ENCODE measurements at regions not wholly inside any gene's neighbourhood (a gene's known extent, or its start where the extent isn't known, plus 50 kb on each side); places are given as distances from the start of the nearest gene placed in this dataset.

- Histone ChIP-seq H3K9me1 (replicated peaks; ENCODE audit: control insufficient read depth, extremely low read depth, insufficient read depth, low read length) (no peaks in the 10 kb centered on the region), H3K4me1 (ENCODE audit: control insufficient read depth, extremely low read depth, insufficient read depth, low read length) (peaks cover 7% of the 10 kb centered on the region), H3K27me3 (ENCODE audit: control insufficient read depth in 2 of 2, insufficient read depth in 2 of 2, low read length in 2 of 2) (no peaks in the 10 kb centered on the region), H4K20me1 (replicated peaks; ENCODE audit: control insufficient read depth, extremely low read depth, insufficient read depth, low read length) (no peaks in the 10 kb centered on the region), H3K9me3 (replicated peaks; ENCODE audit: control insufficient read depth, insufficient read depth, low read length) (no peaks in the 10 kb centered on the region), H2AFZ (ENCODE audit: low read depth, low read length) (peak overlapping the region; percentile 77), H3K4me2 (ENCODE audit: insufficient read depth, low read length) (no peak overlapping the region), H3K27ac (ENCODE audit: insufficient read depth, low read depth, low read length) (peak overlapping the region; percentile 24), H3K9ac (replicated peaks; ENCODE audit: extremely low read depth, insufficient read depth, low read length) (no peak overlapping the region), H3K4me3 (replicated peaks in 1 of 3; ENCODE audit: insufficient read depth in 1 of 3, low read depth in 1 of 3, low read length in 3 of 3) (no peak overlapping the region), H3K36me3 (ENCODE audit: control insufficient read depth in 2 of 2, extremely low read depth in 1 of 2, insufficient read depth in 2 of 2, low read length in 2 of 2) (no peaks in the 10 kb centered on the region), H3K79me2 (ENCODE audit: control insufficient read depth, insufficient read depth, low read length) (no peaks in the 10 kb centered on the region)
- dilution Hi-C loops (cut with MboI; ENCODE audit: extremely low pct_ligation_motif_present, low sequenced_read_pairs) (no loop called here), intact Hi-C loops (cut with micrococcal nuclease) (loop anchor here (1.0 to 5.0 kb wide), 11 partner anchors 65 to 977 kb away; no protein-coding TSS in a partner anchor)
- BruUV-seq (replicated peaks), result no TSS peak
- TF ChIP-seq JUN (IDR thresholded peaks at IDR 0.05; ENCODE audit: borderline replicate concordance, insufficient read depth, insufficient read length, low read depth) (no peak), CTCF (IDR thresholded peaks at IDR 0.05; ENCODE audit: extremely low read depth in 1 of 2, insufficient read depth in 1 of 2, low read depth in 1 of 2, low read length in 2 of 2) (peak; percentile 76 to 78)
- FAIRE-seq (peak; percentile 96), DNase-seq (ENCODE audit: low read depth, low spot score) (peak; percentile 87)
- POLR2A ChIA-PET, result interaction anchor here (0.6 to 1.0 kb wide), 3 partner anchors 62 to 808 kb away, joined by 3 to 5 read pairs (median 4); no protein-coding TSS in a partner anchor
- CTCF ChIA-PET, result interaction anchor here (0.6 to 5.2 kb wide), 37 partner anchors 9 to 1762 kb away, joined by 3 to 131 read pairs (median 4); no protein-coding TSS in a partner anchor
Measured at GRCh38 chr5:163695830-163696578, 190.6 kb downstream of the MAT2B start.

- Histone ChIP-seq H3K4me2 (ENCODE audit: insufficient read depth, low read length) (no peak overlapping the region), H3K9me3 (replicated peaks; ENCODE audit: control insufficient read depth, insufficient read depth, low read length) (no peaks in the 10 kb centered on the region), H4K20me1 (replicated peaks; ENCODE audit: control insufficient read depth, extremely low read depth, insufficient read depth, low read length) (no peaks in the 10 kb centered on the region), H3K4me1 (ENCODE audit: control insufficient read depth, extremely low read depth, insufficient read depth, low read length) (peaks cover 7% of the 10 kb centered on the region), H3K36me3 (ENCODE audit: control insufficient read depth in 2 of 2, extremely low read depth in 1 of 2, insufficient read depth in 2 of 2, low read length in 2 of 2) (no peaks in the 10 kb centered on the region), H3K27ac (ENCODE audit: insufficient read depth, low read depth, low read length) (peak overlapping the region; percentile 24), H2AFZ (ENCODE audit: low read depth, low read length) (peak overlapping the region; percentile 22), H3K27me3 (ENCODE audit: control insufficient read depth in 2 of 2, insufficient read depth in 2 of 2, low read length in 2 of 2) (no peaks in the 10 kb centered on the region), H3K4me3 (replicated peaks in 1 of 3; ENCODE audit: insufficient read depth in 1 of 3, low read depth in 1 of 3, low read length in 3 of 3) (no peak overlapping the region), H3K9me1 (replicated peaks; ENCODE audit: control insufficient read depth, extremely low read depth, insufficient read depth, low read length) (no peaks in the 10 kb centered on the region), H3K9ac (replicated peaks; ENCODE audit: extremely low read depth, insufficient read depth, low read length) (no peak overlapping the region), H3K79me2 (ENCODE audit: control insufficient read depth, insufficient read depth, low read length) (no peaks in the 10 kb centered on the region)
- CTCF ChIA-PET, result interaction anchor here (0.6 to 5.2 kb wide), 33 partner anchors 9 to 1761 kb away, joined by 3 to 131 read pairs (median 5); no protein-coding TSS in a partner anchor
- FAIRE-seq (no peak), DNase-seq (ENCODE audit: low read depth, low spot score) (no peak)
- TSS peak; percentile 63 for BruUV-seq (replicated peaks)
- POLR2A ChIA-PET, result interaction anchor here (0.6 to 1.0 kb wide), 3 partner anchors 62 to 808 kb away, joined by 3 to 5 read pairs (median 4); no protein-coding TSS in a partner anchor
- dilution Hi-C loops (cut with MboI; ENCODE audit: extremely low pct_ligation_motif_present, low sequenced_read_pairs) (no loop called here), intact Hi-C loops (cut with micrococcal nuclease) (loop anchor here (1.0 to 5.0 kb wide), 11 partner anchors 64 to 977 kb away; no protein-coding TSS in a partner anchor)
- TF ChIP-seq POLR2AphosphoS5 (IDR thresholded peaks at IDR 0.05; ENCODE audit: insufficient read depth, low read depth, low read length) (no peak), GATA2 (IDR thresholded peaks at IDR 0.05; ENCODE audit: insufficient read depth, insufficient read length, low read depth, low read length) (no peak), MAX (IDR thresholded peaks at IDR 0.05; ENCODE audit: insufficient read depth, insufficient read length) (no peak), EZH2 (IDR thresholded peaks at IDR 0.05; ENCODE audit: borderline replicate concordance, low read depth, low read length, severe bottlenecking) (no peak), JUN (IDR thresholded peaks at IDR 0.05; ENCODE audit: borderline replicate concordance, insufficient read depth, insufficient read length, low read depth) (no peak), FOS (IDR thresholded peaks at IDR 0.05; ENCODE audit: borderline replicate concordance, insufficient read depth, low read length) (no peak), POLR2A (IDR thresholded peaks at IDR 0.05; ENCODE audit: low read depth, low read length) (no peak), CTCF (IDR thresholded peaks at IDR 0.05; ENCODE audit: extremely low read depth in 1 of 2, insufficient read depth in 1 of 2, low read depth in 1 of 2, low read length in 2 of 2) (no peak), MYC (IDR thresholded peaks at IDR 0.05; ENCODE audit: low read depth, low read length) (no peak)
Measured at GRCh38 chr5:163696579-163696887, 191.1 kb downstream of the MAT2B start.

All from endothelial cell of umbilical vein (primary cell).